ENCODE measurements at regions not wholly inside any gene's neighbourhood (a gene's known extent, or its start where the extent isn't known, plus 50 kb on each side); places are given as distances from the start of the nearest gene placed in this dataset.

- TF ChIP-seq POLR2AphosphoS5 (IDR thresholded peaks at IDR 0.05; ENCODE audit: borderline replicate concordance, low read depth, low read length) (no peak), EZH2 (IDR thresholded peaks at IDR 0.05) (no peak)
These were observed 210.0 kb upstream of the SEL1L start for GRCh38 chr14:81743605-81744004.
